HPDE6-E6E7 (cell line): ENCODE measurements at regions not wholly inside any gene's neighbourhood (a gene's known extent, or its start where the extent isn't known, plus 50 kb on each side); places are given as distances from the start of the nearest gene placed in this dataset.
"Not testable (repeated sequence)": the region's sequence is repeated elsewhere in the genome, so short reads cannot be mapped to it uniquely, and the experiment has no call there.

Experiments used
- DNase-seq: peaks from one replicate; pipeline ENCODE4 v3.0.0; 2011; ENCODE audit warnings: missing footprints; ENCODE audit errors: extremely low spot score

- DNase-seq, result no peak
These were observed 233.7 kb downstream of the EN1 start for GRCh38 chr2:118613737-118614136.

GRCh38 chr2:118611691-118612090, 235.8 kb downstream of the EN1 start:
- DNase-seq, result no peak

GRCh38 chr2:118609138-118609537, 238.3 kb downstream of the EN1 start:
- no peak for DNase-seq

GRCh38 chr2:118607641-118608040, 239.8 kb downstream of the EN1 start:
- DNase-seq, result no peak

GRCh38 chr2:118604811-118605210, 242.6 kb downstream of the EN1 start:
- DNase-seq, result no peak

- DNase-seq, result no peak
These were observed 243.1 kb downstream of the EN1 start for GRCh38 chr2:118604371-118604770.

GRCh38 chr2:118599141-118599540, 248.3 kb downstream of the EN1 start:
- DNase-seq, result no peak

- no peak for DNase-seq
These were observed 250.8 kb downstream of the EN1 start for GRCh38 chr2:118596620-118597019.

- no peak for DNase-seq
These were observed 254.2 kb downstream of the EN1 start for GRCh38 chr2:118593257-118593656.

GRCh38 chr2:118591223-118591622, 256.2 kb downstream of the EN1 start:
- no peak for DNase-seq

- DNase-seq, result no peak
These were observed 257.7 kb downstream of the EN1 start for GRCh38 chr2:118589721-118590120.

GRCh38 chr2:118588850-118589249, 258.6 kb downstream of the EN1 start:
- no peak for DNase-seq

- DNase-seq, result no peak
These were observed 261.1 kb downstream of the EN1 start for GRCh38 chr2:118586312-118586711.

- DNase-seq, result no peak
These were observed 262.6 kb downstream of the EN1 start for GRCh38 chr2:118584877-118585276.

GRCh38 chr2:118584062-118584749, 263.2 kb downstream of the EN1 start:
- no peak for DNase-seq

GRCh38 chr2:118582058-118582457, 265.4 kb downstream of the EN1 start:
- no peak for DNase-seq

GRCh38 chr2:118580651-118581050, 266.8 kb downstream of the EN1 start:
- peak; percentile 51 for DNase-seq

- DNase-seq, result no peak
These were observed 267.3 kb downstream of the EN1 start for GRCh38 chr2:118580107-118580506.

GRCh38 chr2:118577202-118577601, 270.2 kb downstream of the EN1 start:
- no peak for DNase-seq

- no peak for DNase-seq
These were observed 271.2 kb downstream of the EN1 start for GRCh38 chr2:118576109-118576855.

GRCh38 chr2:118572380-118572779, 275.1 kb downstream of the EN1 start:
- DNase-seq, result not testable (repeated sequence)

GRCh38 chr2:118569876-118570535, 277.4 kb downstream of the EN1 start:
- no peak for DNase-seq

GRCh38 chr2:118568700-118569099, 278.7 kb downstream of the EN1 start:
- no peak for DNase-seq
